NAMALWA (cell line): ENCODE measurements at regions not wholly inside any gene's neighbourhood (a gene's known extent, or its start where the extent isn't known, plus 50 kb on each side); places are given as distances from the start of the nearest gene placed in this dataset.
"Not testable (repeated sequence)": the region's sequence is repeated elsewhere in the genome, so short reads cannot be mapped to it uniquely, and the experiment has no call there.

Experiments used
- DNase-seq: peaks from one replicate; pipeline ENCODE4 v3.0.0-alpha.2; 2015; ENCODE audit warnings: low spot score

- no peak for DNase-seq
Observed at GRCh38 chr1:71345491-71345890, 264.7 kb upstream of the ZRANB2 start.

DNA sequence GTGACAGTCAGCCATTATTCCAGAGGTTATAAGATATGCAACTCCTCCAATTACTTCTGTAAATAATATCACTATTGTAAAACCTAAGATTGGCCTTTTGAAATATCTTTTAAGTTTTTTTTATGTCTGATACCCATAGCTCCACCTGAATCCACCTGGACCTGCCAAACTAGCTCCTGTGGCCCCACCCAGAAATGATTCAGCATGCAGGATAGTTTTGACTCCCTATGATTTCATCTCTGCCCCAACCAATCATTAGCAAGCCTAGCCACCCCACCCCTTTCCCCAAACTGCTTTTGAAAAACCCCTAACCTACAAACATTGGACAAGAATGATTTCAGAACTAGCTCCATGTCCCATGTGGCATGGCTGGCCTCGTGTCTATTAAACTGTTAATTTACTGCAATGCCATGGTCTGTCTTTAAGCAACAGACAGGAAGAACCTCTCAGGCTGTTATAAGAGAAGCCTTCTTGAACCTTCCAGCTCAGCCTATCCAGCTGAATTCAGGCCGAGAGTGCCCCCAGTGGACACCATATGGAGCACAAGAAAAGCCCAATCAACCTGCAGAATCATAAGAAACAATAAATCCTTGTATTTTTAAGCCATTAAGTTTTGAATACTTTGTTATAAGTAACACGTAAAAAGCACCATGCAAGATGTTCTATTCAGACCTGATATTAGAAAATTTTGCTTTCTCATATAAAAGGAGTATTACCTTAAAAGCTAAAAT lies 263.0 kb upstream of the ZRANB2 start:
- DNase-seq: peak; percentile 19

- peak; percentile 16 for DNase-seq
Observed at GRCh38 chr1:71339238-71339637, 258.4 kb upstream of the ZRANB2 start.

DNA sequence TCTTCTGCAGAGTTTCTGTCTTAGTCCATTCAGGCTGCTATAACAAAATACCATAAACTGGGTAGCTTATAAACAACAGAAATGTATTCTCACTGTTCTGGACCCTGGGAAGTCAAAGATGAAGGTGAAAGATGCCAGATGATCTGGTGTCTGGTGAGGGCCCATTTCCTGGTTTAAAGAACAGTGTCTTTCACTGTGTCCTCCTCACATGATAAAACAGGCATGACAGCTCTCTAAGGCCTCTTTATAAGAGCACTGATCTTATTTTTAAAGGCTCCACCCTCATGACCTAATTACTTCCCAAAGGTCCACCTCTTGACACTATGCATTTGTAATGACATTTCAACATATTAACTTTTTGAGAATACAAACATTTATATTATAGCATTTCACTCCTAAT lies 250.2 kb upstream of the ZRANB2 start:
- DNase-seq: no peak

DNA sequence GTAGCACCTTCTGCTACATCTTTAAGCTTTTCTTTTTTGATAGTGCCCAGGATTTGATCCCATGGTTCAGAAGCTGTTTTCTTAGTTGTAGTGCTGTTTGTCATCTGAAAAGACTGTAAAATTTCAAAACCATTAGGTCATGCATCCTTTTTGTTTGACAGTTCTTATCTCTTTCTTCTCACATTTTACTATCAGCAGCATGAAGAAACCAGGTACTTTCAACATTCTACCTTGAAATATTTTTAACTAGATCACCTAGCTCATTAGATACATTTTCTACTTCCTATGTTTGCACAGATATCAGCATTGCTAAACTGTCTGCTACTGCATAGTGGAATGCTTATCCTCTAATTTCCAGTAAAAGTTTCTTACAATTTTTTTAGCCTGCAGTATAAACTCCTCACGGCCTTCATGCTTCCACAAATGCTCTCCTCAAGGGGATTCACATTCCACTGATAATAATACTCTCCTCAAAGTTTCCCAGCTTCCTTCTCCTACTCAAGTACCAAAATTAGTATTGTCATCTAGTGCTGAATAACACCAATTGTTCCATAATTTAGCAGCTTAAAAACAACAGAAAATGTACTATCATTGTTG lies 243.9 kb upstream of the ZRANB2 start:
- DNase-seq: no peak

- DNase-seq: no peak
Observed at GRCh38 chr1:71312545-71312944, 231.7 kb upstream of the ZRANB2 start.

DNA sequence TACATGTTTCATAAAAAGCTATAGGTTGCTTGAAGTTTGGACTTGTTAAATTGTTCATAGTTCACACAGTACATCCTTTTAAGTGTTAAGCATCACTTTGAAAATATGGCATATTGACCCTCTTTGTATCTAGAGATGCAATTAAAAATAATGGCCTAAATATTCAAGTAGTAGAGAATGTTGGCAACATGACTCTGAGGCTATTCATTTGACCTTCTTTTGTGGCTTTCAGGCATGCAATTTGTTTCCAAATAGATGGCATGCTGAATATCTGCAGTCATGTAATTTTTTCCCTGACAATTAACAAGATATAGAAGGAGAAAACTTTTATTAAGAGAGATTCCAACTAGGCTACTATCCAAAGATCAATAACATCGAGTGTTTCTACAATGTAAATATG lies 230.5 kb upstream of the ZRANB2 start:
- DNase-seq: no peak

DNA sequence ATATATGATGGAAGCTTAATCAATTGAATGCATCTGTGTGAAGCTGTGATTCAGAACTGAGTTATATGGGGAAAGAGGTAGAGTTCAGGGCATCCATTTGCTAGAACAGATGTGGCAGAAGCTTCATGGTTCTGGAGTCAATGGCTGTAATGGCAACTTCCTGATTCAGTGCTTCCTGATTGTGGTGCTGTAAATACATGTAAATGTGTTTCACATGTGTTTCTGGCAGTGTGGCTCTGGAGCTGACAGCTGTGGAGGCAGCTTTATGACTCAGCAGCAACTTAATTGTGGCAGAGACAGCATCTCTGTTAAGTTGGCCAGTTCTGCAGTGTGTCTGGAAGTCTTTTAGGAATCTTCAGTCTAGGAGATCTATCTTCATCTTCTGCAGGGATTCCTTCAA lies 226.6 kb upstream of the ZRANB2 start:
- DNase-seq: peak; percentile 25

DNA sequence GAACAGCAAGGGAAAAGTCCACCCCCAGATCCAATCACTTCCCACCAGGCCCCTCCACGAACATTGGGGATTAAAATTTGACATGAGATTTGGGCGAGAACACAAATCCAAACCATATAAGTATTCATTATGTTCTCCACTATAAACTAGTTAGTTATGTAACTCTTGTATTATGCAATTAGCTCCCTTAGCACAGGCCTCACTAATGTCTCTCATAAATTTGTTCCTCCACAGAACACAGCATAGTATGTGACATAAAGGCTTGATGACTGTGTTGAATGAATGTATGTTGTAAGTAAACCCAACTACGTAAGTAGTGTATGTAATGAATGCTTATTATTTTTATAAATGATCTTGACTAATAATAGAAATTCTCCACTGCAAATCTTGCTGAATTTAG lies 223.3 kb upstream of the ZRANB2 start:
- no peak for DNase-seq

GRCh38 chr1:71303617-71304041 lies 222.8 kb upstream of the ZRANB2 start:
- no peak for DNase-seq

DNA sequence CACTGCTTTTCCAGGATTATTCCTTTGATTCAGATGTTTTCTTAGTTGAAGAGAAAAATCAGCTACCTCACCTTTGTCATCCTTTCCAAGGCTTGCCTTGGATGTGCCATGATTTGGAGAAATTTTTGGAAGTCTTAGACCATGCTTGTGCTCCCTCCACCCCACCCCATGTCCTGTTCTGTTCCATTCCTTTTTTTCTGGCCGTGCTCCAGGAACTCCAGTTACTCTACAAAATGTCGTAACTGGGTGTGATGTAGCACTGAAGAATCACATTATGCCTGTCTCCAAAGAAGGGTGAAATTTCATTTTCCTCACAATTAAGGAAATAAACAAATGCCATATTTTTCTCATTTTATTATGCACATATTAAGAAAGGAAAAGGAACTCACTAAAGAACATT lies 217.8 kb upstream of the ZRANB2 start:
- no peak for DNase-seq

- no peak for DNase-seq
Observed at GRCh38 chr1:71296551-71297134, 215.8 kb upstream of the ZRANB2 start.

DNA sequence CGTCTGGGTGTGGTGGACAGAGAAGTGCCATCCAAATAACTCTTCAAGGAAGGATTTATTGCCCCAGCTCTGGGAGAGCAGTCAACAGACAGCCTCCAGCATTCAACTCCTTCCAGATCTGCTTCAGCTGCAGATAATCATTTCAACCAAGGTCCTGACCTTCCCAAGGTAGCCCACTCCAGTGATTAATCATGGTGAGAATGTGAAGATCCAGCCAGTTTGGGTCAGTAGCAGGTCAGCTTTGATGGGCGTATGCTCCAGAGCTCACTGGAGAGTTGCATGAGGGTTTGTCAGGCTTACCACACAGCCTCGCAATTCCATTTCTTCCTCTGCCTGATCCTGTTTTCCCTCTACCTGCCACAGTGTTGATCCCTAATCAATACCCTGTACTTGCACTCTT lies 214.5 kb upstream of the ZRANB2 start:
- DNase-seq: no peak

- no peak for DNase-seq
Observed at GRCh38 chr1:71294178-71294577, 213.3 kb upstream of the ZRANB2 start.

DNA sequence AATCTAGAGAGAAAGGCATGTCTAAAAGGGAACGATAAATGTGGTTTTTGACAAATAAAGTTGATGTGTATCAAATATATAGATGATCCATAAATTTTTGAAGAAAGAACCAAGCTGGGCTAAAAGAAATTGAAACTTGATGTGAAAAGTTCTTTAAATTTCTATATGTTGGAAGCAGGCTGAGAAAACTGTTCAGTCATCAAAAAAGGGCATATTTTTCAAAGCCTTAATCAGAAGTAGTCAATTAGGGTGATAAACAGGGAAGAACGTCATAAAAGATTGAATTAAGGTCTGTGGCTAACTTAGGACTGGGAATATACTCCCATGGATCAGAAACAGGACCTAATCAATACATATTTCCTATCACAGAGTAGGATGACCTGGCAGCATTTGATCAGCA lies 211.4 kb upstream of the ZRANB2 start:
- no peak for DNase-seq

DNA sequence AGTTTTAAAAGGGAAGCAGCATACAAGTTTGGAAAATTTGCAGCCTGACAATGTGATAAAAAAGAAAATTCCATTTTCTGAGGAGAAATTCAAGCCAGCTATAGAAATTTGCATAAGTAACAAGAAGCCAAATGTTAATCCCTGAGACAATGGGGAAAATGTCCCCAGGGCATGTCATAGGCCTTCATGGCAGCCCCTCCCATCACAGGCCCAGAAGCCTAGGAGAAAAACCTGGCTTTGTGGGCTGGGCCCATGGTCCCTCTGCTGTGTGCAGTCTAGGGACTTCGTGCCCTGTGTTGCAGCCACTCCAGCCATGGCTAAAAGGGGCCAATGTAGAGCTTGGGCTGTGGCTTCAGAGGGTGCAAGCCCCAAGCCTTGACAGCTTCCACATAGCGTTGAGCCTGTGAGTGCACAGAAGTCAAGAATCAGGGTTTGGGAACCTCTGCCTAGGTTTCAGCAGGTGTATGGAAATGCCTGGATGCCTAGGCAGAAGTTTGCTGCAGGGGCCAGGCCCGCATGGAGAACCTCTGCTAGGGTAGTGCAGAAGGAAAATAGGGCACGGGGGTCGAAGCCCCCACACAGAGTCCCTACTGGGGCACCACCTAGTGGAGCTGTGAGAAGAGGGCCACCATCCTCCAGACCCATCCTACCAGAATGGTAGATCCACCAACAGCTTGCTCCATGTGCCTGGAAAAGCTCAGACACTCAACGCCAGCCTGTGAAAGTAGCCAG lies 209.8 kb upstream of the ZRANB2 start:
- not testable (repeated sequence) for DNase-seq

DNA sequence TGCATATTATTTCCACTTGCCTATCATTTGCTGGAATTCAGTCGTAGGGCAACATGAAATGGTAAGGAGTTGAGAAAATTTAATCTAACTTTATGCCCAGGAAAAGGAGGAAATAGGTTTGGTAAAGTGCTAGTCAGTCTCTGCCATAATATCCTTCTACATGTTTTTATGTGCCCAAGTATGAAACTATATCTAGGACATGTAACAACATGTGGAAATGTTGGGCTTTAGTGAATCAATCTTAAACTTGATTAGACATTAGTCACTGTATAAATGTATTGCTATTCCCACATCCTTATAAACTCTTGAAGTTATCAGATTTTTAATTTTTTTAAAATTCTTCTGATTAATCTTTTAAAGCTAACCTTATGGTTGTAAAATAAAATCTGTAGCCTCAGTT lies 204.7 kb upstream of the ZRANB2 start:
- no peak for DNase-seq

- no peak for DNase-seq
Observed at GRCh38 chr1:71276466-71276865, 195.6 kb upstream of the ZRANB2 start.

GRCh38 chr1:71273334-71273733 lies 192.5 kb upstream of the ZRANB2 start:
- DNase-seq: no peak

DNA sequence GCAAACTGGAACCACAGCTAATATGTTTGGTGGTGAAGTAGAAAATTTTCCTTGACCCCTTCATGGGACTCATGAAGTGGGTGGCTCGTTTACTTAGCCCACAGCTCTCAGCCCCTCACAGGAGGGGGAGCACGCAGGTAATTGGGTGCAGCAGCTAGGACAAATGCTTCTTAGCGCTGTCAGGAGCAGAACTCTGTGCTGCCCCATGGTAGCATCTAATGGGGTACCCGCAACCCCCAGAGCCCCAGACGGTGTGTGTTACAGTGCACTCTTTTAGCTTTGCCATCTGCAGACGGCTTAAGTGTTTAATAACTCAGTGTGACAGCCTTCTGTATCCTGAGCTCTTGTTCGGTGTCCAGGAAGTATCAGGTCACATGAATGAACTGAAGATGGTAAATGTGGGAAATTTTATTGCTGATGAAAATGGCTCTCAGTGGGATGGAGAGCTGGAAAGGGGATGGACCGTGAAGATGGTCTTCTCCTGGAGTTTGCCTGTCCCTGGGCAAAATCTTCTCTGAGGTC lies 189.6 kb upstream of the ZRANB2 start:
- no peak for DNase-seq

DNA sequence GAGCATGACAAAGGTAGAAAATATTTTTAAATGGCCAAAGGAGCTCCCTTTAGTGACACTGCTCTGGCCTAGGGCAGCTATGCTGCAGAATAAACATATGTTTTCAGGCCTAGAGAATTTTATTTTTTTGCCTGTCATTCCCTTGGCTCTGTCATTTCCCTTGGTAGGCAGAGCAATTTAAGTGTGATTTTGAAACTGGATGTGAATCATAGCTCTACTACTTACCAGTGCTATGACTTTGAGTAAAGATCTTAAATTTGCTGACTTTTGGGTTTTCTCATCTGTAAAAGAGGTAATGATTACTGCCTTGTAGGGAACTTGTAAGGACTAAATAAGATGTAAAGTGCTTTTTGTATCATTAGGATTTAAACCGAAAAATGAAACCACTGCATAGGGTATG lies 189.0 kb upstream of the ZRANB2 start:
- DNase-seq: no peak

DNA sequence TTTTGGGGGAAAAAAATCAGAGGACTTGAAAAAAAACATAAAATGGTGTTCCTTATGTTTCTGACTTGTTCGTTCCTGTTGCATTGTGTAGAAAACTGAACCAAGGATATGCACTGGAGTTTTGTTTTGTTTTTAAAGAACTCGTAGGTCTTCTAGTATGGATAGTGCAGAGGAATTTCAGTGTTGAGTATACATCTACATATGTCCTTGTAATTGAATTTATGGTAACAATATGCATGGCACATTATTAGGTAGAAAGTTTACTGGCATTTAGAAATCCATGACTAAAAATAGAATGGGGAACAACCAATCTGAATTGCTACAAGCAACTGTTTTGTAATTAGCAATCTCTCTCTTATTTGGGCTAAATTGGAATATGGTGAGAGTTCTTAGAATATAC lies 188.3 kb upstream of the ZRANB2 start:
- DNase-seq: no peak

- DNase-seq: no peak
Observed at GRCh38 chr1:71267220-71267619, 186.4 kb upstream of the ZRANB2 start.
